Ascending aorta (tissue), 2 donors: ENCODE measurements at regions not wholly inside any gene's neighbourhood (a gene's known extent, or its start where the extent isn't known, plus 50 kb on each side); places are given as distances from the start of the nearest gene placed in this dataset.
A peak's percentile ranks its signal among the peaks of the same experiment; 100 is the strongest.

Experiments used
- DNase-seq, 2 donors: peaks; one replicate each; pipeline ENCODE4 v3.0.0-alpha.2; 2019; ENCODE audit warnings: low spot score in 2 of 2
- H3K27ac ChIP-seq, 2 donors: fragments of 200-600 bp; sonication (generic); one replicate each; pipeline ENCODE4 v1.5.1; 2016 to 2017; ENCODE audit warnings: mild to moderate bottlenecking in 1 of 2
- H3K27me3 ChIP-seq: fragments of 200-600 bp; sonication (generic); one replicate; pipeline ENCODE4 v1.5.1; 2017
- H3K36me3 ChIP-seq, 2 donors: fragments of 200-600 bp; sonication (generic); one replicate each; pipeline ENCODE4 v1.5.1; 2016
- H3K4me1 ChIP-seq, 2 donors: fragments of 200-600 bp; sonication (generic); one replicate each; pipeline ENCODE4 v1.5.1; 2016 to 2017; ENCODE audit warnings: mild to moderate bottlenecking in 1 of 2
- H3K4me3 ChIP-seq, 2 donors: fragments of 200-600 bp; sonication (generic); one replicate each; pipeline ENCODE4 v1.5.1; 2016 to 2017; ENCODE audit warnings: mild to moderate bottlenecking in 1 of 2
- H3K9me3 ChIP-seq, 2 donors: fragments of 200-600 bp; sonication (generic); one replicate each; pipeline ENCODE4 v1.5.1; 2016
- intact Hi-C: fragments of 100-400 bp; cut with DNase I; formaldehyde crosslinking; loops from one replicate; pipeline ENCODE4 v1.15.1; 2023
- TF ChIP-seq, protein P1 (sequence below), 3 experiments: fragments of 200-600 bp in 2 of 3; fragments of 450-650 bp in 1 of 3; sonication (generic) in 2 of 3; IDR thresholded peaks; one replicate each; pipeline ENCODE4 v1.5.1; 2016 to 2019; ENCODE audit warnings: antibody characterized with exemption in 3 of 3, mild to moderate bottlenecking in 1 of 3, moderate library complexity in 1 of 3

GRCh38 chr18:25469489-25469888 is 117.5 kb upstream of the ZNF521 start:
- H3K27me3 ChIP-seq, result no peaks in the 10 kb centered on the region

GRCh38 chr18:25467226-25467987 is 115.4 kb upstream of the ZNF521 start:
- intact Hi-C loops, result loop anchor here (5.0 to 10.0 kb wide), 3 partner anchors 35 to 235 kb away; partner anchors contain the start of gene ZNF521

More at GRCh38 chr18:25469489-25469888, 117.5 kb upstream of the ZNF521 start:
- DNase-seq, result no peak
- TF ChIP-seq, protein P1, sequence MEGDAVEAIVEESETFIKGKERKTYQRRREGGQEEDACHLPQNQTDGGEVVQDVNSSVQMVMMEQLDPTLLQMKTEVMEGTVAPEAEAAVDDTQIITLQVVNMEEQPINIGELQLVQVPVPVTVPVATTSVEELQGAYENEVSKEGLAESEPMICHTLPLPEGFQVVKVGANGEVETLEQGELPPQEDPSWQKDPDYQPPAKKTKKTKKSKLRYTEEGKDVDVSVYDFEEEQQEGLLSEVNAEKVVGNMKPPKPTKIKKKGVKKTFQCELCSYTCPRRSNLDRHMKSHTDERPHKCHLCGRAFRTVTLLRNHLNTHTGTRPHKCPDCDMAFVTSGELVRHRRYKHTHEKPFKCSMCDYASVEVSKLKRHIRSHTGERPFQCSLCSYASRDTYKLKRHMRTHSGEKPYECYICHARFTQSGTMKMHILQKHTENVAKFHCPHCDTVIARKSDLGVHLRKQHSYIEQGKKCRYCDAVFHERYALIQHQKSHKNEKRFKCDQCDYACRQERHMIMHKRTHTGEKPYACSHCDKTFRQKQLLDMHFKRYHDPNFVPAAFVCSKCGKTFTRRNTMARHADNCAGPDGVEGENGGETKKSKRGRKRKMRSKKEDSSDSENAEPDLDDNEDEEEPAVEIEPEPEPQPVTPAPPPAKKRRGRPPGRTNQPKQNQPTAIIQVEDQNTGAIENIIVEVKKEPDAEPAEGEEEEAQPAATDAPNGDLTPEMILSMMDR (IDR thresholded peaks at IDR 0.05), result no peak
- Histone ChIP-seq H3K36me3 (no peaks in the 10 kb centered on the region), H3K9me3 (no peaks in the 10 kb centered on the region), H3K4me3 (no peak overlapping the region), H3K4me1 (peaks cover 0 to 10% of the 10 kb centered on the region in 2 donors), H3K27ac (no peak overlapping the region)
- intact Hi-C loops, result loop anchor here (5.0 to 10.0 kb wide), 3 partner anchors 33 to 237 kb away; partner anchors contain the start of gene ZNF521

DNA sequence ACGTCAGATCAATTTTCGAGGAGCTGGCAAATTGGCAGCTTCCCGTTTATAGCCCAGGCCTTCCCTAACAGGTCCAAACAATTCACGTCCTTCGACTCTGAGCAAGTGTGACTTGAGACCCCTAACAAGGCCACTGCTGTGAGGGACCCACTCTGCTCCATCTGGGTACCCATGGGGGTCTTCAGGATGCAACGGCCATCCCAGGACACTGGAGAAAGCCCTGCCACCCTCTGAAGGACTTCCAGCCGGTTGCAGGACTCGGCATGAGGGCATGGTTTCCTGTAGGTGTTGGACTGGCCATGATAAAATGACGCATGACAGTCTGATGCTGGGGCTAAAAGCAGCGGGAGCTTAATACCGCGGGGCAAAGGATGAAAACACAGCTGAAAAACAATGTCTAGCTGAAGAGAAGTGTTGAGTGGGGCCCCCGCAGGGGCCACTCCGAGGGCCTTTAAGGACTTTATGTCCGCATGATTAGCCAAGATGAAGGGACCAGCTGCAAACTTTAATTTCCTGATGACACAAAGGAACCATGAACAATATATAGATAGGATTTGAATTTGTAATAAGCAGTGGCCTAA is 113.3 kb upstream of the ZNF521 start:
- H3K36me3 ChIP-seq, result no peaks in the 10 kb centered on the region
- no peak overlapping the region for H3K4me3 ChIP-seq
- H3K27ac ChIP-seq, result no peak overlapping the region
- intact Hi-C loops, result loop anchor here (5.0 to 10.0 kb wide), 3 partner anchors 37 to 233 kb away; partner anchors contain the start of gene ZNF521
- peaks cover 0 to 10% of the 10 kb centered on the region in 2 donors for H3K4me1 ChIP-seq
- TF ChIP-seq, protein P1 (IDR thresholded peaks at IDR 0.05), result no peak
- DNase-seq, result no peak
- H3K9me3 ChIP-seq, result no peaks in the 10 kb centered on the region
- no peaks in the 10 kb centered on the region for H3K27me3 ChIP-seq

More at GRCh38 chr18:25467226-25467987, 115.4 kb upstream of the ZNF521 start:
- TF ChIP-seq, protein P1 (IDR thresholded peaks at IDR 0.05), result no peak
- Histone ChIP-seq H3K4me1 (peaks cover 0 to 10% of the 10 kb centered on the region in 2 donors), H3K27ac (peak overlapping the region; percentile 45 to 74), H3K4me3 (peak overlapping the region; percentile 18 to 22), H3K27me3 (no peaks in the 10 kb centered on the region), H3K9me3 (no peaks in the 10 kb centered on the region), H3K36me3 (no peaks in the 10 kb centered on the region)
- peak; percentile 10 to 81 for DNase-seq

- no peak overlapping the region for H3K27ac ChIP-seq
- no peaks in the 10 kb centered on the region for H3K9me3 ChIP-seq
- no peaks in the 10 kb centered on the region for H3K36me3 ChIP-seq
- no peak for DNase-seq
- H3K27me3 ChIP-seq, result no peaks in the 10 kb centered on the region
- H3K4me3 ChIP-seq, result no peak overlapping the region
- intact Hi-C loops, result loop anchor here (10.0 kb wide), 1 partner anchor 109 kb away; the partner anchor contains the start of gene ZNF521
- TF ChIP-seq, protein P1 (IDR thresholded peaks at IDR 0.05), result no peak
- peaks cover 0 to 10% of the 10 kb centered on the region in 2 donors for H3K4me1 ChIP-seq
Observed at GRCh38 chr18:25464227-25464626, 112.3 kb upstream of the ZNF521 start.

- TF ChIP-seq, protein P1 (IDR thresholded peaks at IDR 0.05), result no peak
- no peaks in the 10 kb centered on the region for H3K27me3 ChIP-seq
- H3K36me3 ChIP-seq, result no peaks in the 10 kb centered on the region
- H3K4me1 ChIP-seq, result peaks cover 0 to 10% of the 10 kb centered on the region in 2 donors
- intact Hi-C loops, result loop anchor here (10.0 kb wide), 1 partner anchor 109 kb away; the partner anchor contains the start of gene ZNF521
- H3K4me3 ChIP-seq, result no peak overlapping the region
- no peaks in the 10 kb centered on the region for H3K9me3 ChIP-seq
- no peak for DNase-seq
- no peak overlapping the region for H3K27ac ChIP-seq
Observed at GRCh38 chr18:25463726-25464125, 111.8 kb upstream of the ZNF521 start.
